HG03378 (cell line): ENCODE measurements at regions not wholly inside any gene's neighbourhood (a gene's known extent, or its start where the extent isn't known, plus 50 kb on each side); places are given as distances from the start of the nearest gene placed in this dataset.

Source experiments
- ATAC-seq: cut with Tn5 transposase; IDR thresholded peaks from one replicate; pipeline ENCODE4 v1.9.1; 2021; ENCODE audit warnings: mild to moderate bottlenecking, moderate library complexity; ENCODE audit not compliant: unreplicated experiment

DNA sequence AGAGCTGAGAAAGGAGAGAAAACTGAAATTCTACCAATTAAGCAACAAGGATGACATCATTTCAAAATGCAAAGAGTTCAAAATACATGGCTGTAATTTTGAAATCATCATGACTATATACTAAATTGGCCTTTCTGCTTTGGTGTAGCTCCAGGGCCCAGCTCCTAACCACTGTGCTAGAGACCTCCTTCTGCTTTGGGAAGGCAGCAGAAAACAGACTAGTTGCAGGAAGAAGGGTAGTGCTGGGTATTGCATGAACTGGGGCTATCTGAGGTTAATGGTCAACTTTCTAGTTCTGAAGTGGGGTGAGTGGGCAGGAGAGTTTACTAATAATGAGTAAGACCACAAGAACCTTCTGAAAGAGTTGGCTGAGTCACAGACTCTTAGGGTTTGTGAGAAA is 66.2 kb downstream of the PTGER2 start:
- peak; percentile 100 for ATAC-seq
